ENCODE measurements at regions not wholly inside any gene's neighbourhood (a gene's known extent, or its start where the extent isn't known, plus 50 kb on each side); places are given as distances from the start of the nearest gene placed in this dataset.

DNA sequence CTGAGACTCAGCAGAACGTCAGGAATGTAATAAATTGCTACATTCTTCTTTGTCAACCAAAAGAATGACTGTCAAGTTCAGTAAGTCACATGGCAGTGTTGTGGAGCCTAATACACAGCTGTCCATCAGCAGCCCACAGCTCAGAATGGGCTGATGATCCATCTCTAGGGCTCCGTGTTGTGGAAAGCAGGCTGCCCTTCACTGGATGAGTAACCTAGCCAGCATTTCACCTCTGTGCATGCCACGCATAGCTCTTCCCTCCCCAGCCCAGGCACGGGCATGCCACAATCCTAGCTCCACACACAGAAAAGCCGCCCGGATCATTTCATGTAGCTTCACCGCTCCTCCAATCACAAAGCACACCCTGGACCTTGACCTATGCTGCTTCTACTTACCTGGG lies 878.0 kb upstream of the TMEM132C start:
- Histone ChIP-seq H3K79me1 (ENCODE audit: low read depth, low read length) (no peaks in the 10 kb centered on the region), H3K18ac (ENCODE audit: extremely low read depth, low read length) (no peak overlapping the region), H4K20me1 (replicated peaks in 1 of 2; ENCODE audit: control insufficient read depth in 1 of 2, insufficient read depth in 2 of 2, low read length in 2 of 2) (no peaks in the 10 kb centered on the region), H4K91ac (replicated peaks; ENCODE audit: insufficient read length, low read length) (no peak overlapping the region), H3K4me3 (ENCODE audit: extremely low read depth in 1 of 4, insufficient read depth in 2 of 4, low read depth in 3 of 4, low read length in 4 of 4) (no peak overlapping the region), H2BK5ac (ENCODE audit: low read depth, low read length) (no peak overlapping the region), H3K27ac (ENCODE audit: low read depth, low read length) (no peak overlapping the region), H3K4ac (replicated peaks; ENCODE audit: insufficient read length, low read depth, low read length) (no peak overlapping the region), H2BK12ac (ENCODE audit: low read depth, low read length) (no peak overlapping the region), H3K9me3 (ENCODE audit: insufficient read depth in 2 of 2, low read depth in 1 of 2, low read length in 1 of 2) (no peaks in the 10 kb centered on the region), H3K23me2 (ENCODE audit: low read depth, low read length) (no peaks in the 10 kb centered on the region), H2BK15ac (ENCODE audit: low read length) (no peak overlapping the region), H4K8ac (ENCODE audit: extremely low read depth, insufficient read depth, low read length) (no peak overlapping the region), H3K56ac (replicated peaks; ENCODE audit: insufficient read length, low read depth, low read length) (no peak overlapping the region), H3K14ac (ENCODE audit: insufficient read length) (no peak overlapping the region), H3K4me2 (ENCODE audit: insufficient read depth in 1 of 2, low read depth in 2 of 2, low read length in 2 of 2) (no peak overlapping the region), H4K5ac (ENCODE audit: insufficient read length, low read depth, low read length) (no peak overlapping the region), H2BK120ac (replicated peaks; ENCODE audit: low read depth, low read length) (no peak overlapping the region), H3K36me3 (ENCODE audit: control insufficient read depth in 2 of 4, insufficient read depth in 4 of 4, low read length in 3 of 4) (no peaks in the 10 kb centered on the region), H2AK5ac (ENCODE audit: low read depth, low read length) (no peak overlapping the region), H3K4me1 (replicated peaks in 1 of 4; ENCODE audit: control insufficient read depth in 3 of 4, insufficient read depth in 4 of 4, low read length in 3 of 4) (no peaks in the 10 kb centered on the region), H2AFZ (ENCODE audit: low read length) (no peak overlapping the region), H3K79me2 (ENCODE audit: control insufficient read depth in 1 of 2, insufficient read depth in 2 of 2, low read length in 2 of 2) (no peaks in the 10 kb centered on the region), H3K27me3 (replicated peaks in 1 of 4; ENCODE audit: control insufficient read depth in 3 of 4, extremely low read depth in 1 of 4, insufficient read depth in 3 of 4, low read length in 3 of 4) (no peaks in the 10 kb centered on the region), H2BK20ac (ENCODE audit: low read length) (no peak overlapping the region), H3K23ac (ENCODE audit: insufficient read length) (no peak overlapping the region), H3K9ac (replicated peaks in 1 of 4; ENCODE audit: extremely low read depth in 1 of 4, low read depth in 3 of 4, low read length in 3 of 4) (no peak overlapping the region)
- no peak for DNase-seq (ENCODE audit: low read depth in 1 of 2, low spot score in 2 of 2)
- ChIA-PET POLR2A (ENCODE audit: partially characterized antibody) (no interaction called here), CTCF (ENCODE audit: partially characterized antibody) (interaction anchor here (0.9 to 4.2 kb wide), 4 partner anchors 7 to 288 kb away, joined by 3 to 23 read pairs (median 4); no protein-coding TSS in a partner anchor)
- WGBS, 2 experiments (ENCODE audit: extremely low coverage in 1 of 2, insufficient coverage in 1 of 2, insufficient read length in 1 of 2, insufficient replicate concordance in 2 of 2, low coverage in 1 of 2, low lambda C conversion rate in 2 of 2, missing lambda C conversion rate in 1 of 2), result 92% methylated on average over 7 of the region's 7 CpGs; no CpG with 5 or more reads in 1 of the 2 experiments
- FAIRE-seq, result no peak
- TF ChIP-seq KDM5A (IDR thresholded peaks at IDR 0.05; ENCODE audit: low read length) (no peak), EP300 (IDR thresholded peaks at IDR 0.05; ENCODE audit: borderline replicate concordance in 1 of 2, low read depth in 2 of 2, low read length in 2 of 2) (no peak), CBX8 (IDR thresholded peaks at IDR 0.05; ENCODE audit: borderline replicate concordance, low read depth, low read length) (no peak), BACH1 (IDR thresholded peaks at IDR 0.05; ENCODE audit: low read length) (no peak), MAFK (IDR thresholded peaks at IDR 0.05; ENCODE audit: low read depth, low read length) (no peak), ZNF274 (IDR thresholded peaks at IDR 0.05; ENCODE audit: borderline replicate concordance, extremely low read depth, low read length) (no peak), NRF1 (IDR thresholded peaks at IDR 0.05; ENCODE audit: low read depth, low read length) (no peak), SP2 (IDR thresholded peaks at IDR 0.05; ENCODE audit: low read length) (no peak), CTBP2 (IDR thresholded peaks at IDR 0.05; ENCODE audit: borderline replicate concordance, insufficient read depth, insufficient read length, low read length) (no peak), RXRA (IDR thresholded peaks at IDR 0.05; ENCODE audit: insufficient read depth, low read depth, low read length) (no peak)
- TF ChIP-seq, protein P1, sequence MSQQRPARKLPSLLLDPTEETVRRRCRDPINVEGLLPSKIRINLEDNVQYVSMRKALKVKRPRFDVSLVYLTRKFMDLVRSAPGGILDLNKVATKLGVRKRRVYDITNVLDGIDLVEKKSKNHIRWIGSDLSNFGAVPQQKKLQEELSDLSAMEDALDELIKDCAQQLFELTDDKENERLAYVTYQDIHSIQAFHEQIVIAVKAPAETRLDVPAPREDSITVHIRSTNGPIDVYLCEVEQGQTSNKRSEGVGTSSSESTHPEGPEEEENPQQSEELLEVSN (IDR thresholded peaks at IDR 0.05), result no peak
- TF ChIP-seq, protein P2, sequence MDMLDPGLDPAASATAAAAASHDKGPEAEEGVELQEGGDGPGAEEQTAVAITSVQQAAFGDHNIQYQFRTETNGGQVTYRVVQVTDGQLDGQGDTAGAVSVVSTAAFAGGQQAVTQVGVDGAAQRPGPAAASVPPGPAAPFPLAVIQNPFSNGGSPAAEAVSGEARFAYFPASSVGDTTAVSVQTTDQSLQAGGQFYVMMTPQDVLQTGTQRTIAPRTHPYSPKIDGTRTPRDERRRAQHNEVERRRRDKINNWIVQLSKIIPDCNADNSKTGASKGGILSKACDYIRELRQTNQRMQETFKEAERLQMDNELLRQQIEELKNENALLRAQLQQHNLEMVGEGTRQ (IDR thresholded peaks at IDR 0.05; ENCODE audit: low read length), result no peak
